Testis (tissue), 2 donors: ENCODE measurements at regions not wholly inside any gene's neighbourhood (a gene's known extent, or its start where the extent isn't known, plus 50 kb on each side); places are given as distances from the start of the nearest gene placed in this dataset.

Experiments used
- CTCF ChIP-seq, 3 experiments: fragments of 450-650 bp in 2 of 3; fragments of 200-600 bp in 1 of 3; sonication (generic) in 1 of 3; IDR thresholded peaks; one replicate each; pipeline ENCODE4 v1.5.1; 2016 to 2019; ENCODE audit warnings: antibody characterized with exemption in 3 of 3, mild to moderate bottlenecking in 2 of 3, moderate library complexity in 1 of 3
- POLR2A ChIP-seq: fragments of 450-650 bp; IDR thresholded peaks from one replicate; pipeline ENCODE4 v1.6.1; 2017; ENCODE audit warnings: antibody characterized with exemption, mild to moderate bottlenecking, moderate library complexity

DNA sequence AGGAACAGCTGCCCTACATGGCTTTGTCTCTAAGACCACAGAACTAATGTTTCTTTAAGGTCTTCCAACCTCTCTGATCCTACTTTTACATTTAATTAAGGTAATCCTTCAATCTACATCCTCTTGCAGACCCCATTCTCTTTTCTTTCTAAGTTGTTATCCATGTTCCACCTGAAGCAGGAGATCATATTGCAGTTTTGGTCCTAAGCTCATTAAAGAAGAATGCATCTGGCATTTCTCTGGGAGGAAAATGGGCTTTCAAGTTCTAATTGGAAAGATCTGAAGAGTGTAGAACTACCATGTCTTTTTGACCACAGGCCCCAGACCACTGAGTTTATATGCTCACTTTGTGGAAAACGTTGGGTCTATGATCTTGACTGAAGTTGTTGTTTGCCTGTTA is 111.2 kb downstream of the SEM1 start:
- TF ChIP-seq CTCF (IDR thresholded peaks at IDR 0.05) (no peak), POLR2A (no peak)
